Heart right ventricle (tissue), 16 donors: ENCODE measurements at regions not wholly inside any gene's neighbourhood (a gene's known extent, or its start where the extent isn't known, plus 50 kb on each side); places are given as distances from the start of the nearest gene placed in this dataset.

Experiments
- ATAC-seq, 8 donors: fragments of 200-7000 bp; cut with Tn5 transposase; one replicate each; pipeline ENCODE4 v1.9.1; 2020; ENCODE audit warnings: mild to moderate bottlenecking in 8 of 8, moderate library complexity in 8 of 8, moderate number of reproducible peaks in 1 of 8
- DNase-seq, 2 donors: peaks; one replicate each; pipeline ENCODE4 v3.0.0-alpha.2; 2020
- H3K27ac ChIP-seq, 10 donors: fragments of 200-600 bp; sonication (generic) in 2 of 10; one replicate each; pipeline versions ENCODE4 v1.5.0 to v1.8.0; 2020 to 2022; ENCODE audit warnings: mild to moderate bottlenecking in 3 of 10
- H3K27me3 ChIP-seq, 7 donors: fragments of 200-600 bp; one replicate each; pipeline ENCODE4 v1.8.0; 2021 to 2022; ENCODE audit warnings: mild to moderate bottlenecking in 2 of 7
- H3K36me3 ChIP-seq, 9 donors: fragments of 200-600 bp; sonication (generic) in 1 of 9; one replicate each; pipeline versions ENCODE4 v1.5.0 to v1.8.0; 2020 to 2022; ENCODE audit warnings: mild to moderate bottlenecking in 2 of 9
- H3K4me1 ChIP-seq, 9 donors: fragments of 200-600 bp; sonication (generic) in 1 of 9; one replicate each; pipeline versions ENCODE4 v1.5.0 to v1.8.0; 2020 to 2022; ENCODE audit warnings: mild to moderate bottlenecking in 4 of 9
- H3K4me3 ChIP-seq, 10 donors: fragments of 200-600 bp; sonication (generic) in 2 of 10; one replicate each; pipeline versions ENCODE4 v1.5.0 to v1.8.0; 2020 to 2022; ENCODE audit warnings: mild to moderate bottlenecking in 7 of 10, moderate library complexity in 2 of 10
- H3K9me3 ChIP-seq, 11 donors: fragments of 200-600 bp in 10 of 11; sonication (generic) in 2 of 11; one replicate each; pipeline versions ENCODE4 v1.5.0 to v1.8.0; 2013 to 2022; ENCODE audit warnings: mild to moderate bottlenecking in 2 of 11, control low read depth in 1 of 11, moderate library complexity in 1 of 11
- CTCF ChIP-seq, 9 donors: fragments of 200-600 bp; sonication (generic) in 2 of 9; IDR thresholded peaks; one replicate each; pipeline versions ENCODE4 v1.5.0 to v1.8.0; 2021 to 2022; ENCODE audit warnings: antibody characterized with exemption in 9 of 9, mild to moderate bottlenecking in 5 of 9, moderate library complexity in 1 of 9
- whole genome bisulfite sequencing, 2 donors: extraction: QIAGEN DNeasy Blood & Tissue Kit; methylation state at CpG; one replicate each; pipeline ENCODE4 v1.1.7; 2013; ENCODE audit warnings: inconsistent platforms in 1 of 2; 5-methylcytosine and 5-hydroxymethylcytosine counted together
- intact Hi-C, 10 donors: fragments of 100-400 bp; cut with DNase I; formaldehyde crosslinking; loops; one replicate each; pipeline versions ENCODE4 v1.11.1 to v1.14.2; 2022
- donor health status: Arrhythmogenic right ventricular cardiomyopathy.
- donor health status: ischemic (EF 13 %, LVEDD 7.1; RV severe dilation, severe dysfunction).
- donor health status: healthy with polysubstance abuse.
- donor health status: DM: no; HTN: yes; CAD: no.
- donor health status: DM: no; HTN: no; CAD: no.
- donor health status: ischemic (EF 25% LVEDD 6.9; RV normal size, moderate dysfunction).
- donor health status: ischemic (EF 25% LVEDD 5.7; RV mildly dilated, moderate dysfunction).
- donor health status: healthy.
- donor health status: DM: yes; HTN: yes; CAD: no.
- donor health status: Ischemic cardiomyopathy.
- donor health status: ischemic (EF 35%, LVEDD 5.7; RV mildly dilated, moderate dysfunction).
- donor health status: nonischemic (EF 11% LVEDD 7.7; RV severe dilation, severe dysfunction).
- donor health status: DM: yes; HTN: yes; CAD: no.
- donor health status: PGD.
- donor health status: ischemic (EF 29% LVEDD 5.4; RV normal size, mild dysfunction).
- donor health status: nonischemic (EF 23%, LVEDD 6.1; RV moderate dilation, normal function).

GRCh38 chr6:163723759-163724158, 309.2 kb downstream of the QKI start:
- H3K27me3 ChIP-seq: no peaks in the 10 kb centered on the region
- no peak overlapping the region for H3K4me3 ChIP-seq
- no peak overlapping the region for H3K27ac ChIP-seq
- ATAC-seq: no peak
- H3K4me1 ChIP-seq: no peaks in the 10 kb centered on the region
- 95 to 96% methylated on average over 8 of the region's 8 CpGs for WGBS, 2 donors
- no peaks in the 10 kb centered on the region for H3K36me3 ChIP-seq
- TF ChIP-seq CTCF (IDR thresholded peaks at IDR 0.05): no peak
- intact Hi-C loops: loop anchor here in 1 of 10 donors (10.0 kb wide), 1 partner anchor 299 kb away; no protein-coding TSS in a partner anchor
- no peaks in the 10 kb centered on the region for H3K9me3 ChIP-seq
- DNase-seq: no peak

GRCh38 chr6:163721922-163722692, 307.6 kb downstream of the QKI start:
- Histone ChIP-seq H3K9me3 (no peaks in the 10 kb centered on the region), H3K4me3 (no peak overlapping the region), H3K4me1 (no peaks in the 10 kb centered on the region), H3K36me3 (no peaks in the 10 kb centered on the region), H3K27ac (no peak overlapping the region), H3K27me3 (no peaks in the 10 kb centered on the region)
- TF ChIP-seq CTCF (IDR thresholded peaks at IDR 0.05): no peak
- 83 to 87% methylated on average over 13 of the region's 13 CpGs for WGBS, 2 donors
- ATAC-seq (peak in 2 of 8 donors; percentile 35), DNase-seq (no peak)
- intact Hi-C loops: loop anchor here in 1 of 10 donors (10.0 kb wide), 1 partner anchor 297 kb away; no protein-coding TSS in a partner anchor

- Histone ChIP-seq H3K4me1 (no peaks in the 10 kb centered on the region), H3K27me3 (no peaks in the 10 kb centered on the region), H3K9me3 (no peaks in the 10 kb centered on the region), H3K4me3 (no peak overlapping the region), H3K36me3 (no peaks in the 10 kb centered on the region), H3K27ac (no peak overlapping the region)
- ATAC-seq (no peak), DNase-seq (no peak)
- no peak for TF ChIP-seq CTCF (IDR thresholded peaks at IDR 0.05)
- 68 to 85% methylated on average over 1 of the region's 1 CpG for WGBS, 2 donors
- intact Hi-C loops: loop anchor here in 1 of 10 donors (10.0 kb wide), 1 partner anchor 297 kb away; no protein-coding TSS in a partner anchor
These were observed 306.9 kb downstream of the QKI start for GRCh38 chr6:163721435-163721834.

GRCh38 chr6:163720460-163721235, 306.1 kb downstream of the QKI start:
- no peaks in the 10 kb centered on the region for H3K36me3 ChIP-seq
- 84 to 85% methylated on average over 4 of the region's 4 CpGs for WGBS, 2 donors
- no peaks in the 10 kb centered on the region for H3K9me3 ChIP-seq
- intact Hi-C loops: loop anchor here in 1 of 10 donors (10.0 kb wide), 1 partner anchor 296 kb away; no protein-coding TSS in a partner anchor
- no peak for DNase-seq
- H3K27me3 ChIP-seq: no peaks in the 10 kb centered on the region
- H3K4me3 ChIP-seq: no peak overlapping the region
- no peak overlapping the region for H3K27ac ChIP-seq
- no peak for ATAC-seq
- TF ChIP-seq CTCF (IDR thresholded peaks at IDR 0.05): no peak
- peaks cover 0 to 2% (median 0%) of the 10 kb centered on the region in 9 donors for H3K4me1 ChIP-seq
